HepG2 (cell line): ENCODE measurements at regions not wholly inside any gene's neighbourhood (a gene's known extent, or its start where the extent isn't known, plus 50 kb on each side); places are given as distances from the start of the nearest gene placed in this dataset.

Source experiments
- ATAC-seq: fragments of 200-7000 bp; cut with Tn5 transposase; 3 replicates; pipeline ENCODE4 v1.9.1; 2020; ENCODE audit warnings: mild to moderate bottlenecking, moderate library complexity
- BruUV-seq: library from RNA; stranded (reverse); fragments of 400-500 nt; replicated peaks from 2 replicates; lab custom pipeline; 2021; lab: Mats Ljungman, UMichigan
- CTCF ChIA-PET: fragments of 300-600 bp; formaldehyde crosslinking; extraction: SDS; loops from one replicate; lab custom pipeline; 2021; ENCODE audit warnings: low total read pairs, inconsistent platforms, low intra/inter-chr PET ratio; lab: Yijun Ruan, JAX
- POLR2A ChIA-PET: fragments of 350-600 bp; sonication (Branson Sonifier 250); formaldehyde crosslinking; loops from one replicate; lab custom pipeline; 2020; ENCODE audit warnings: antibody characterized with exemption, inconsistent platforms; lab: Yijun Ruan, JAX
- DNase-seq: peaks from one replicate; pipeline ENCODE4 v3.0.0-alpha.2; 2015; ENCODE audit warnings: low spot score
- FAIRE-seq: peaks from 3 replicates; lab custom pipeline; 2011; peaks lifted over from hg19 to GRCh38; lab: Jason Lieb, UNC
- H2AFZ ChIP-seq: one replicate; pipeline ENCODE4 v1.6.1; 2011; ENCODE audit warnings: low read length, inconsistent platforms
- H3K27ac ChIP-seq: fragments of 300-600 bp; 3 replicates; pipeline ENCODE4 v1.8.0; 2011; ENCODE audit warnings: mixed run types, mild to moderate bottlenecking, mixed read lengths, low read length, inconsistent platforms; ENCODE audit not compliant: insufficient read depth; ENCODE audit errors: extremely low read length
- H3K27me3 ChIP-seq, 2 experiments: fragments of 200-600 bp in 1 of 2; 2 replicates in 1 of 2; 3 replicates in 1 of 2; pipeline versions ENCODE4 v1.6.0 to v1.8.0; 2011; ENCODE audit warnings: low read length in 2 of 2, mild to moderate bottlenecking in 2 of 2, moderate library complexity in 2 of 2, inconsistent platforms in 1 of 2; ENCODE audit not compliant: insufficient read depth in 2 of 2, control insufficient read depth in 1 of 2
- H3K36me3 ChIP-seq, 2 experiments: fragments of 200-600 bp in 1 of 2; replicated peaks in 1 of 2; 2 replicates in 1 of 2; 3 replicates in 1 of 2; pipeline versions ENCODE4 v1.5.1 to v1.8.0; 2011; ENCODE audit warnings: low read length in 2 of 2, inconsistent platforms in 1 of 2; ENCODE audit not compliant: insufficient read depth in 2 of 2, control insufficient read depth in 1 of 2
- H3K4me1 ChIP-seq: 2 replicates; pipeline ENCODE4 v1.5.1; 2012; ENCODE audit warnings: low read length, inconsistent platforms; ENCODE audit not compliant: insufficient read depth
- H3K4me2 ChIP-seq: 2 replicates; pipeline ENCODE4 v1.6.0; 2011; ENCODE audit warnings: low read depth, low read length, inconsistent platforms
- H3K4me3 ChIP-seq, 3 experiments: fragments of 200-600 bp in 1 of 3; sonication (generic), shearing (Covaris generic) in 1 of 3; replicated peaks in 1 of 3; 2 replicates each; pipeline ENCODE4 v1.5.1; 2011 to 2016; ENCODE audit warnings: low read length in 3 of 3, inconsistent platforms in 2 of 3, low read depth in 2 of 3, mild to moderate bottlenecking in 2 of 3, control low read depth in 1 of 3, mixed read lengths in 1 of 3; ENCODE audit not compliant: insufficient read depth in 1 of 3
- H3K79me2 ChIP-seq: one replicate; pipeline ENCODE4 v1.6.1; 2011; ENCODE audit warnings: low read length, inconsistent platforms; ENCODE audit not compliant: insufficient read depth
- H3K9ac ChIP-seq: 2 replicates; pipeline ENCODE4 v1.6.0; 2011; ENCODE audit warnings: mild to moderate bottlenecking, low read depth, low read length, inconsistent platforms; ENCODE audit not compliant: insufficient read depth
- H3K9me3 ChIP-seq: 2 replicates; pipeline ENCODE4 v1.5.1; 2012; ENCODE audit warnings: mild to moderate bottlenecking, low read length
- H4K20me1 ChIP-seq: 2 replicates; pipeline ENCODE4 v1.6.0; 2011; ENCODE audit warnings: inconsistent platforms, mild to moderate bottlenecking, low read length, moderate library complexity; ENCODE audit not compliant: insufficient read depth
- CBX2 ChIP-seq, 2 experiments: fragments of 200-600 bp in 1 of 2; sonication (generic); formaldehyde crosslinking in 1 of 2; IDR thresholded peaks; 2 replicates each; pipeline versions ENCODE4 v1.7.0 to v1.8.1; 2018 to 2022; ENCODE audit warnings: low read depth in 2 of 2, low read length in 1 of 2, mild to moderate bottlenecking in 1 of 2, missing genetic modification reagents in 1 of 2
- IRF1 ChIP-seq: sonication (generic); formaldehyde crosslinking; IDR thresholded peaks from 2 replicates; pipeline ENCODE4 v1.4.0; 2020; ENCODE audit warnings: low read depth, mild to moderate bottlenecking, missing genetic modification reagents
- NCOA1 ChIP-seq: sonication (generic); formaldehyde crosslinking; IDR thresholded peaks from 2 replicates; pipeline ENCODE4 v1.9.0; 2021; ENCODE audit warnings: missing genetic modification reagents
- TRIM22 ChIP-seq: fragments of 450-650 bp; IDR thresholded peaks from 2 replicates; pipeline ENCODE4 v1.6.1; 2017
- YEATS2 ChIP-seq: sonication (generic); formaldehyde crosslinking; IDR thresholded peaks from 2 replicates; pipeline ENCODE4 v1.4.0; 2020; ENCODE audit warnings: missing genetic modification reagents, borderline replicate concordance
- ZNF484 ChIP-seq: sonication (generic); formaldehyde crosslinking; IDR thresholded peaks from 2 replicates; pipeline ENCODE4 v1.5.1; 2020; ENCODE audit warnings: mild to moderate bottlenecking, low read depth, missing genetic modification reagents, borderline replicate concordance
- ZNF512B ChIP-seq: sonication (generic); formaldehyde crosslinking; IDR thresholded peaks from 2 replicates; pipeline ENCODE4 v1.5.1; 2020; ENCODE audit warnings: missing genetic modification reagents, mild to moderate bottlenecking, borderline replicate concordance
- ZNF530 ChIP-seq: sonication (generic); formaldehyde crosslinking; IDR thresholded peaks from 2 replicates; pipeline ENCODE4 v1.5.0; 2020; ENCODE audit warnings: low read depth, mild to moderate bottlenecking, missing genetic modification reagents
- WGBS: methylation state at CpG from one replicate; pipeline ENCODE4 v1.1.6; 2017; ENCODE audit warnings: low lambda C conversion rate; 5-methylcytosine and 5-hydroxymethylcytosine counted together
- in situ Hi-C: cut with HindIII; loops from 2 replicates; pipeline ENCODE4 v1.10.0; 2017; ENCODE audit warnings: low pct_unique_long_range_greater_than_20kb; ENCODE audit not compliant: extremely low pct_ligation_motif_present
- intact Hi-C: fragments of 100-400 bp; cut with micrococcal nuclease; formaldehyde crosslinking; loops from one replicate; pipeline ENCODE4 v1.10.0; 2022; ENCODE audit not compliant: unreplicated experiment
- TF ChIP-seq, protein P1 (sequence below): sonication (generic); formaldehyde crosslinking; IDR thresholded peaks from 2 replicates; pipeline ENCODE4 v1.4.0; 2020; ENCODE audit warnings: missing genetic modification reagents

DNA sequence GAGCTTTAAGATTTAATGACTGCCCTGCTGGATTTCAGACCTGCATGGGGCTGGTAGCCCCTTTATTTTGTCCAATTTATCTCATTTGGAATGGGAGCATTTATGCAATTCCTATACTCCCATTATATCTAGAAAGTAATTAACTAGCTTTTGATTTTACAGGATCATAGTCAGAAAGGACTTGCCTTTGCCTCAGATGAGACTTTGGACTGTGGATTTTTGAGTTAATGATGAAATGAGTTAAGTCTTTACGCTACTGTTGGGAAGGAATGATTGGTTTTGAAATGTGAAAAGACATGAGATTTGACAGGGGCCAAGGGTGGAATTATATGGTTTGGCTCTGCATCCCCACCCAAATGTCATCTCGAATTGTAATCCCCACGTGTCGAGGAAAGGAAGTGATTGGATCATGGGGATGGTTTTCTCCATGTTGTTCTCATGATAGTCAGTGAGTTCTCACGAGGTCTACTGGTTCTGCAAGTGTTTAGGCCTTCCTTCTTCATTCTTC lies 213.1 kb upstream of the DCN start:
- no peaks in the 10 kb centered on the region for H4K20me1 ChIP-seq
- intact Hi-C loops: no loop called here
- H3K79me2 ChIP-seq: no peaks in the 10 kb centered on the region
- no peak overlapping the region for H3K4me3 ChIP-seq
- in situ Hi-C loops: loop anchor here (25.0 kb wide), 2 partner anchors 1017 to 1217 kb away; no protein-coding TSS in a partner anchor
- no peak overlapping the region for H3K27ac ChIP-seq
- no peak overlapping the region for H3K4me2 ChIP-seq
- ATAC-seq (no peak), DNase-seq (no peak), FAIRE-seq (no peak)
- H3K9ac ChIP-seq: no peak overlapping the region
- no peak overlapping the region for H2AFZ ChIP-seq
- H3K27me3 ChIP-seq: no peaks in the 10 kb centered on the region
- ChIA-PET POLR2A (no interaction called here), CTCF (no interaction called here)
- BruUV-seq: no TSS peak
- no peaks in the 10 kb centered on the region for H3K4me1 ChIP-seq
- H3K36me3 ChIP-seq: no peaks in the 10 kb centered on the region
- H3K9me3 ChIP-seq: peaks cover 17% of the 10 kb centered on the region; the same call in 1 of the 2 replicates
- 6% methylated on average over 4 of the region's 5 CpGs for WGBS
- TF ChIP-seq TRIM22: no peak
- TF ChIP-seq ZNF530 (CRISPR knock-in tag): no peak
- TF ChIP-seq ZNF484: no peak
- TF ChIP-seq IRF1 (CRISPR knock-in tag): no peak
- no peak for TF ChIP-seq ZNF512B (CRISPR knock-in tag)
- TF ChIP-seq CBX2 (IDR thresholded peaks at IDR 0.05; ENCODE audit: low read depth, low read length): no peak
- no peak for TF ChIP-seq CBX2 (CRISPR knock-in tag; IDR thresholded peaks at IDR 0.05; ENCODE audit: low read depth)
- no peak for TF ChIP-seq NCOA1 (CRISPR knock-in tag)
- TF ChIP-seq, protein P1, sequence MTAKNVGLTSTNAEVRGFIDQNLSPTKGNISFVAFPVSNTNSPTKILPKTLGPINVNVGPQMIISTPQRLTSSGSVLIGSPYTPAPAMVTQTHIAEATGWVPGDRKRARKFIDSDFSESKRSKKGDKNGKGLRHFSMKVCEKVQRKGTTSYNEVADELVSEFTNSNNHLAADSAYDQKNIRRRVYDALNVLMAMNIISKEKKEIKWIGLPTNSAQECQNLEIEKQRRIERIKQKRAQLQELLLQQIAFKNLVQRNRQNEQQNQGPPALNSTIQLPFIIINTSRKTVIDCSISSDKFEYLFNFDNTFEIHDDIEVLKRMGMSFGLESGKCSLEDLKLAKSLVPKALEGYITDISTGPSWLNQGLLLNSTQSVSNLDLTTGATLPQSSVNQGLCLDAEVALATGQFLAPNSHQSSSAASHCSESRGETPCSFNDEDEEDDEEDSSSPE (CRISPR knock-in tag): no peak
- no peak for TF ChIP-seq YEATS2 (CRISPR knock-in tag)
